ENCODE measurements at regions not wholly inside any gene's neighbourhood (a gene's known extent, or its start where the extent isn't known, plus 50 kb on each side); places are given as distances from the start of the nearest gene placed in this dataset.

DNA sequence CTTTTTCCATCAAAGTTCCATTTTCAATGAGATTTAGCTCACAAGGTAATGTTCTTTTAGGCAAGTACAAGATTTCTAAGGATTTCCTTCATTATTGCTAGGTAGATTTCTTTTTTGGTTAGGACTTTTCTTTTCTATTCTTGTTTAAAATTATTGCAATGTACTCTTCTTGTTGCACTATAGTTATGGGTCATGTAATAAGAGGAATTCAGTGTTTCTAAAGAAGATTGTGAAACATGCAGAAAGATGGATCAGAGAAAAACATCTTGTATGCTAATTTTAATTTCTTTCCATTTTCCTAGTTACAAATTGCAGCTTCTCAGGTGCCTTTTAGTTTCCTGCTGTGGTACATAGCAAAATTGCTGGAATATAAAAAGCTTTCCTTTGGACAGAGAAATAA lies 56.1 kb downstream of the BTG1 start:
- intact Hi-C loops (cut with DNase I; ENCODE audit: low total_unique reads) = no loop called here
- no peak for TF ChIP-seq POLR2A (IDR thresholded peaks at IDR 0.05)
- TF ChIP-seq, protein P1, sequence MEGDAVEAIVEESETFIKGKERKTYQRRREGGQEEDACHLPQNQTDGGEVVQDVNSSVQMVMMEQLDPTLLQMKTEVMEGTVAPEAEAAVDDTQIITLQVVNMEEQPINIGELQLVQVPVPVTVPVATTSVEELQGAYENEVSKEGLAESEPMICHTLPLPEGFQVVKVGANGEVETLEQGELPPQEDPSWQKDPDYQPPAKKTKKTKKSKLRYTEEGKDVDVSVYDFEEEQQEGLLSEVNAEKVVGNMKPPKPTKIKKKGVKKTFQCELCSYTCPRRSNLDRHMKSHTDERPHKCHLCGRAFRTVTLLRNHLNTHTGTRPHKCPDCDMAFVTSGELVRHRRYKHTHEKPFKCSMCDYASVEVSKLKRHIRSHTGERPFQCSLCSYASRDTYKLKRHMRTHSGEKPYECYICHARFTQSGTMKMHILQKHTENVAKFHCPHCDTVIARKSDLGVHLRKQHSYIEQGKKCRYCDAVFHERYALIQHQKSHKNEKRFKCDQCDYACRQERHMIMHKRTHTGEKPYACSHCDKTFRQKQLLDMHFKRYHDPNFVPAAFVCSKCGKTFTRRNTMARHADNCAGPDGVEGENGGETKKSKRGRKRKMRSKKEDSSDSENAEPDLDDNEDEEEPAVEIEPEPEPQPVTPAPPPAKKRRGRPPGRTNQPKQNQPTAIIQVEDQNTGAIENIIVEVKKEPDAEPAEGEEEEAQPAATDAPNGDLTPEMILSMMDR (IDR thresholded peaks at IDR 0.05) = no peak
- no peak for DNase-seq
- no peaks in the 10 kb centered on the region for H3K27me3 ChIP-seq
- H3K36me3 ChIP-seq = no peaks in the 10 kb centered on the region
- H3K4me1 ChIP-seq = no peaks in the 10 kb centered on the region
- no peaks in the 10 kb centered on the region for H3K9me3 ChIP-seq
- no peak overlapping the region for H3K27ac ChIP-seq
- no peak overlapping the region for H3K4me3 ChIP-seq

DNA sequence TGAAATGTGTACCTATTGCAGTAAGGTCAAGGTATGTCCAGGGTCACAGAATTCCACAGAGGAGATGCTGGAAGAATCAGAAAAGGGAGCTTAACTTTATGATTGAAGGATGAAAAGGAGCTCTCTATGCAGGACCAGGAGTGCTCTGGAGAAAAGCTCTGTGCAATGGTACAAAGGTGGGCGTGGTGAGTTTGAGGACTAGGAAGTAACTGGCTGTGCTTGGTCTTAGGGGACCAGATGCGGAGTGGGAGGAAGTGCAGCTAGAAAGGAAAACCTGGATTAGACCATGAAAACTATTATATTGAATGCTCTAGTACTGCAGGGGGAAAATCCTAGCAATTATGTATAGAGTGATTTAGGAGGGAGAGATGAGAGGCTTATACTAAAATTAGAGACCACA lies 56.8 kb downstream of the BTG1 start:
- Histone ChIP-seq H3K9me3 (no peaks in the 10 kb centered on the region), H3K36me3 (no peaks in the 10 kb centered on the region), H3K4me1 (no peaks in the 10 kb centered on the region), H3K27ac (no peak overlapping the region), H3K27me3 (no peaks in the 10 kb centered on the region), H3K4me3 (no peak overlapping the region)
- TF ChIP-seq POLR2A (IDR thresholded peaks at IDR 0.05) = no peak
- TF ChIP-seq, protein P1 (IDR thresholded peaks at IDR 0.05) = no peak
- intact Hi-C loops (cut with DNase I; ENCODE audit: low total_unique reads) = no loop called here
- no peak for DNase-seq

DNA sequence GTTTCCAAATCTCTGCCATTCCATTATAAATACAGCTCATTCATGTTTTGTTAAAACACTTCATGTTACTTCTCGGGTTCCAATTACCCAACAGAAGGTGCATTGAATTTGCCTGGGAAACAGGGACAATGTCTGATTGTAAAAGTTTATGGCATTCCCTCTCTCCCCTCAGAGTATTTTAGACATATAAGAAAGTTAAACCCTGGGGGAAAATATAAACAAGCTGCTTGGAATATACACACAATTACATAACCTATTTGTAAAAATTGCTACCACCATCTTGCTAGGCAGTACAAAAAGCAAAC lies 60.0 kb downstream of the BTG1 start:
- intact Hi-C loops (cut with DNase I; ENCODE audit: low total_unique reads) = no loop called here
- H3K4me3 ChIP-seq = no peak overlapping the region
- no peaks in the 10 kb centered on the region for H3K36me3 ChIP-seq
- H3K9me3 ChIP-seq = no peaks in the 10 kb centered on the region
- TF ChIP-seq, protein P1 (IDR thresholded peaks at IDR 0.05) = no peak
- no peak for TF ChIP-seq POLR2A (IDR thresholded peaks at IDR 0.05)
- DNase-seq = no peak
- H3K27me3 ChIP-seq = no peaks in the 10 kb centered on the region
- no peaks in the 10 kb centered on the region for H3K4me1 ChIP-seq
- no peak overlapping the region for H3K27ac ChIP-seq

- no peak overlapping the region for H3K27ac ChIP-seq
- H3K4me1 ChIP-seq = no peaks in the 10 kb centered on the region
- intact Hi-C loops (cut with DNase I; ENCODE audit: low total_unique reads) = no loop called here
- TF ChIP-seq, protein P1 (IDR thresholded peaks at IDR 0.05) = no peak
- no peak for TF ChIP-seq POLR2A (IDR thresholded peaks at IDR 0.05)
- DNase-seq = no peak
- no peaks in the 10 kb centered on the region for H3K9me3 ChIP-seq
- H3K36me3 ChIP-seq = no peaks in the 10 kb centered on the region
- no peak overlapping the region for H3K4me3 ChIP-seq
- H3K27me3 ChIP-seq = no peaks in the 10 kb centered on the region
Measured at GRCh38 chr12:92085040-92085735, 60.5 kb downstream of the BTG1 start.

DNA sequence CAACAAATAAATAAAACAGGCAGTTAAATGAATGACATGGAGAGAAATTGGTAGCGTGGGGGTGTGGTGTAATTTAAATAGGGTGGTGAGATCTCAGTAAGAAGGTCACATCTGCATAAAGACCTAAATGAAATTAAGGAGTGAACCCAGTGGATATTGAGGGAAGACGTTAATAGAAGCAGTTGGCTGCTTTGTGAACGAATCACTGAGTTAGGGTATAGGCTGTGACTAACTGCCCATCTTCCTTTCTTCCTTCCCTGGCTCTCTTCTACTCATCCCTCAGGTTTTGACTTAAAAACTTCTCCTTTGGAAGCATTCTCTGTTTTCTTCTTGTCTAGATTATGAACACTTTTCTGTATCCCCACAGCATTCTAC lies 64.7 kb downstream of the BTG1 start:
- no peaks in the 10 kb centered on the region for H3K9me3 ChIP-seq
- peak overlapping the region in 1 of 2 donors; percentile 4 for H3K27ac ChIP-seq
- H3K4me3 ChIP-seq = no peak overlapping the region
- H3K4me1 ChIP-seq = no peaks in the 10 kb centered on the region
- H3K27me3 ChIP-seq = no peaks in the 10 kb centered on the region
- no peaks in the 10 kb centered on the region for H3K36me3 ChIP-seq
- TF ChIP-seq POLR2A (IDR thresholded peaks at IDR 0.05) = no peak
- TF ChIP-seq, protein P1 (IDR thresholded peaks at IDR 0.05) = no peak
- intact Hi-C loops (cut with DNase I; ENCODE audit: low total_unique reads) = no loop called here
- no peak for DNase-seq

Data from uterus (tissue), 3 donors.